Prostate gland (tissue), 1 donor: ENCODE measurements at regions not wholly inside any gene's neighbourhood (a gene's known extent, or its start where the extent isn't known, plus 50 kb on each side); places are given as distances from the start of the nearest gene placed in this dataset.

Experiments
- POLR2A ChIP-seq: fragments of 450-650 bp; IDR thresholded peaks from one replicate; pipeline ENCODE4 v1.6.1; 2016; ENCODE audit warnings: antibody characterized with exemption, mild to moderate bottlenecking
- POLR2AphosphoS5 ChIP-seq: sonication (generic); formaldehyde crosslinking; IDR thresholded peaks from one replicate; pipeline ENCODE4 v1.6.1; 2017; ENCODE audit warnings: antibody characterized with exemption

DNA sequence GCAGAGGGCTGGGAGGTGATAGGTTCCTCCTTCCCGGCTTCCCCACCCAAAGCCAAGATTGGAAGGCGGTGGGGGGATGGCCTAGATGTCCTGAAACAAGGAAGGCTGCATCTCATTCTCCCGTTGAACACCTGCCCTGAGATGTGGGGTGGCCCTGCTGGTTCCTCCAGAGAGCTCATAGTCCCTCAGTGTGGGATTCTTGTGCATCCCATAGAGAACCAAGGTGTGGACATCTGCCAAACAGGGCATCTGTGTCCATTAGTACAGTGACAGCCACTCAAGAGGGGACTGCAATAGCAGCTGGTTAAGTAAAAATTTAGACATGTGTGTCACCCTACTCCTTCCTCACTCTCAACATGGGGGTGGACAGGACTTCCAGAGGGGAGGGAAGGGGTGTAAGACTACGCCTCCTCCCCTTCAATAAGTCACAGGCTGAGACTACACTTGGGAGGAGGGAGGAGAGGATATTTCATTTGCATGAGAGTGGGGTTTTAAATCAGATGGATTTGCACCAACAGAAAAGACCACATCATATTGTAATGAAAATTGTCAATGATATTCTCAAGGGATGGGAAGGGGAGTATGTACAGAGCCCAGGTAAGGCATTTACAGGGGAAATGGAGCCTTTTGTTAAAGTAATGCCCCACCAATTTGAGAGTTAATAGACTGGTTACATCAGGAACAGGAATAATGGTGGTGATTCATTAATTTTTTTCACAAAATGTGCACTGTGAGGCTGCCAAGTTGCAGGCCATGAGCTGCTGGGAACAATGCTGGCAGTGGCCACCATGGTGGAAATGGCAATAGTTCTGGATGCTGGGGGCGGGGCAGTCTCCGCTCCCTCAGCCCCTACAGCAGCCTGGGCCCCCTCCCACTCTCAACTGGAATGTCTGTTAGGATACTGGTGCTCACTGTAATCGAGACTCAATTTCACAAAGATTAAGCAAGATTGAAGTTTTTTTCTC, 80.6 kb downstream of the TEX51 start:
- no peak for TF ChIP-seq POLR2A
- TF ChIP-seq POLR2AphosphoS5: no peak
